ENCODE measurements at regions not wholly inside any gene's neighbourhood (a gene's known extent, or its start where the extent isn't known, plus 50 kb on each side); places are given as distances from the start of the nearest gene placed in this dataset.

DNA sequence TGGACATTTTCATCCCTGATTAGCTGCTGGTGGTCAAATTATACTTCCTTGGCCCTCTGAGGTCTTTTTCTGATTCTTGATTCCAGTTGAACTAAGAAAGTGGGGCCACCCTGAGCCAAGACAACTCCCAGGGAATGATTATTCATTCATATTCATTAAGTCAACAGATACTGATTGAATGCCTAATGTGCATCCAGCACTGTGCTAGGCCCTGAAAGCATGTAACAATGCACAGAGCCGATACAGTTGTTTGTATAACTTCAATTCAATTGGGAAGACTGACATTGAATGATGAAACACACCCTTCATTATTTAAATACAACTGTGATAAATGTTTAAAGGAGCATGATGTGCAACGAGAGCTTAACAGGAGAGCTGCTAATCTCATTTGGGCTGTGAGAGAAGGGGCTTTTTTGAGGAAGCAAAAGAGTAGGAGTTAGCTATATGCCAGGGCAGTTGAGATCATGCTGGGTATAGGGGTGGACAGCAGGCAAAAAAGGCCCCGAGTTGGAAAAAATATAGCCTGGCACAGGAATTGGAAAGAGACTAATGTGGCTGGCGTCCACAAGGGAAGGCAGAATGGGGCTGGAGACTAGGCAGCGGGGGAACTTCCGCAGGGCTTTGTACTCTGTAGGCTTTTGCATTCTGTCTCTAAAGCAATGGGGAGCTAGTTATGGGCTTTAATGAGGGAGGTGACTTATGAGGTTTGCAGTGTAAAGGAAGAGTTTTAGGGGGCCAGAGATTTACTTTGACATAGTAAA, 57.2 kb upstream of the ACVR1 start:
- DNase-seq (ENCODE audit: low read depth in 1 of 2, low spot score in 2 of 2) (no peak), FAIRE-seq (peak; percentile 39)
- Histone ChIP-seq H4K5ac (ENCODE audit: insufficient read length, low read depth, low read length) (no peak overlapping the region), H3K23me2 (ENCODE audit: low read depth, low read length) (peaks cover 5% of the 10 kb centered on the region), H3K79me1 (ENCODE audit: low read depth, low read length) (no peaks in the 10 kb centered on the region), H3K9me3 (ENCODE audit: insufficient read depth in 2 of 2, low read depth in 1 of 2, low read length in 1 of 2) (no peaks in the 10 kb centered on the region), H2BK5ac (ENCODE audit: low read depth, low read length) (peak overlapping the region; percentile 1; the same call in 1 of the 2 replicates), H2AFZ (ENCODE audit: low read length) (no peak overlapping the region), H3K4me2 (ENCODE audit: insufficient read depth in 1 of 2, low read depth in 2 of 2, low read length in 2 of 2) (peak overlapping the region; percentile 53 to 69), H3K27ac (ENCODE audit: low read depth, low read length) (no peak overlapping the region), H3K14ac (ENCODE audit: insufficient read length) (no peak overlapping the region), H3K4me1 (replicated peaks in 1 of 4; ENCODE audit: control insufficient read depth in 3 of 4, insufficient read depth in 4 of 4, low read length in 3 of 4) (peaks cover 3 to 17% (median 9%) of the 10 kb centered on the region in 4 experiments; a peak in 6 of 7 replicates), H3K9ac (replicated peaks in 1 of 4; ENCODE audit: extremely low read depth in 1 of 4, low read depth in 3 of 4, low read length in 3 of 4) (peak overlapping the region in 1 of 4 experiments; percentile 34; a peak in 1 of 7 replicates), H3K27me3 (replicated peaks in 1 of 4; ENCODE audit: control insufficient read depth in 3 of 4, extremely low read depth in 1 of 4, insufficient read depth in 3 of 4, low read length in 3 of 4) (peaks cover 22 to 55% (median 44%) of the 10 kb centered on the region in 4 experiments), H2BK12ac (ENCODE audit: low read depth, low read length) (peak overlapping the region; percentile 80; the same call in 1 of the 2 replicates), H2BK15ac (ENCODE audit: low read length) (no peak overlapping the region), H2AK5ac (ENCODE audit: low read depth, low read length) (peak overlapping the region; percentile 75; the same call in 1 of the 2 replicates), H2BK120ac (replicated peaks; ENCODE audit: low read depth, low read length) (peak overlapping the region; percentile 63), H3K4ac (replicated peaks; ENCODE audit: insufficient read length, low read depth, low read length) (no peak overlapping the region), H3K4me3 (ENCODE audit: extremely low read depth in 1 of 4, insufficient read depth in 2 of 4, low read depth in 3 of 4, low read length in 4 of 4) (peak overlapping the region in 2 of 4 experiments; percentile 1 to 51; a peak in 5 of 8 replicates), H4K91ac (replicated peaks; ENCODE audit: insufficient read length, low read length) (no peak overlapping the region), H3K36me3 (ENCODE audit: control insufficient read depth in 2 of 4, insufficient read depth in 4 of 4, low read length in 3 of 4) (no peaks in the 10 kb centered on the region), H2BK20ac (ENCODE audit: low read length) (0 out of 2 replicates have a peak overlapping the region, but pooled peaks have one; percentile 78), H3K79me2 (ENCODE audit: control insufficient read depth in 1 of 2, insufficient read depth in 2 of 2, low read length in 2 of 2) (no peaks in the 10 kb centered on the region), H3K23ac (ENCODE audit: insufficient read length) (no peak overlapping the region), H3K56ac (replicated peaks; ENCODE audit: insufficient read length, low read depth, low read length) (no peak overlapping the region), H4K8ac (ENCODE audit: extremely low read depth, insufficient read depth, low read length) (no peak overlapping the region), H4K20me1 (replicated peaks in 1 of 2; ENCODE audit: control insufficient read depth in 1 of 2, insufficient read depth in 2 of 2, low read length in 2 of 2) (no peaks in the 10 kb centered on the region), H3K18ac (ENCODE audit: extremely low read depth, low read length) (peak overlapping the region; percentile 64)
- CTCF ChIA-PET (ENCODE audit: partially characterized antibody) = interaction anchor here (1.2 to 1.8 kb wide), 3 partner anchors 29 to 56 kb away, joined by 3 to 5 read pairs (median 3); no protein-coding TSS in a partner anchor
- POLR2A ChIA-PET (ENCODE audit: partially characterized antibody) = interaction anchor here (0.8 to 1.8 kb wide), 6 partner anchors 11 to 59 kb away, joined by 3 to 8 read pairs (median 3); partner anchors contain the start of gene ACVR1
- TF ChIP-seq, protein P1, sequence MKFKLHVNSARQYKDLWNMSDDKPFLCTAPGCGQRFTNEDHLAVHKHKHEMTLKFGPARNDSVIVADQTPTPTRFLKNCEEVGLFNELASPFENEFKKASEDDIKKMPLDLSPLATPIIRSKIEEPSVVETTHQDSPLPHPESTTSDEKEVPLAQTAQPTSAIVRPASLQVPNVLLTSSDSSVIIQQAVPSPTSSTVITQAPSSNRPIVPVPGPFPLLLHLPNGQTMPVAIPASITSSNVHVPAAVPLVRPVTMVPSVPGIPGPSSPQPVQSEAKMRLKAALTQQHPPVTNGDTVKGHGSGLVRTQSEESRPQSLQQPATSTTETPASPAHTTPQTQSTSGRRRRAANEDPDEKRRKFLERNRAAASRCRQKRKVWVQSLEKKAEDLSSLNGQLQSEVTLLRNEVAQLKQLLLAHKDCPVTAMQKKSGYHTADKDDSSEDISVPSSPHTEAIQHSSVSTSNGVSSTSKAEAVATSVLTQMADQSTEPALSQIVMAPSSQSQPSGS (IDR thresholded peaks at IDR 0.05; ENCODE audit: low read length) = no peak
- TF ChIP-seq SIRT6 (IDR thresholded peaks at IDR 0.05; ENCODE audit: low read length) (no peak), SIN3A (conservative IDR thresholded peaks at IDR 0.05 in 1 of 2, IDR thresholded peaks at IDR 0.05 in 1 of 2; ENCODE audit: low read depth in 1 of 2, low read length in 2 of 2) (0 out of 4 replicates have a peak, but pooled peaks of 1 of the 2 experiments have one; percentile 9), CREB1 (IDR thresholded peaks at IDR 0.05) (no peak), PHF8 (conservative IDR thresholded peaks at IDR 0.05; ENCODE audit: low read depth, low read length) (no peak), GABPA (IDR thresholded peaks at IDR 0.05; ENCODE audit: borderline replicate concordance, insufficient read depth, low read length) (no peak)
- 19% methylated on average over 6 of the region's 6 CpGs; no CpG with 5 or more reads in 1 of the 2 experiments for WGBS, 2 experiments (ENCODE audit: extremely low coverage in 1 of 2, insufficient coverage in 1 of 2, insufficient read length in 1 of 2, insufficient replicate concordance in 2 of 2, low coverage in 1 of 2, low lambda C conversion rate in 2 of 2, missing lambda C conversion rate in 1 of 2)

All from H1 (cell line).